ENCODE measurements at regions not wholly inside any gene's neighbourhood (a gene's known extent, or its start where the extent isn't known, plus 50 kb on each side); places are given as distances from the start of the nearest gene placed in this dataset.
"Not testable (repeated sequence)": the region's sequence is repeated elsewhere in the genome, so short reads cannot be mapped to it uniquely, and the experiment has no call there.

GRCh38 chr17:26982563-26982962, 311.4 kb upstream of the WSB1 start:
- H3K27me3 ChIP-seq; intact Hi-C loops (cut with DNase I); H3K4me1 ChIP-seq (ENCODE audit: insufficient read depth); DNase-seq; H3K27ac ChIP-seq; H3K36me3 ChIP-seq; H3K9me3 ChIP-seq; H3K4me3 ChIP-seq: not testable (repeated sequence)
- WGBS, 3 donors, result 76 to 88% (median 78%) methylated on average over 3 of the region's 3 CpGs

DNA sequence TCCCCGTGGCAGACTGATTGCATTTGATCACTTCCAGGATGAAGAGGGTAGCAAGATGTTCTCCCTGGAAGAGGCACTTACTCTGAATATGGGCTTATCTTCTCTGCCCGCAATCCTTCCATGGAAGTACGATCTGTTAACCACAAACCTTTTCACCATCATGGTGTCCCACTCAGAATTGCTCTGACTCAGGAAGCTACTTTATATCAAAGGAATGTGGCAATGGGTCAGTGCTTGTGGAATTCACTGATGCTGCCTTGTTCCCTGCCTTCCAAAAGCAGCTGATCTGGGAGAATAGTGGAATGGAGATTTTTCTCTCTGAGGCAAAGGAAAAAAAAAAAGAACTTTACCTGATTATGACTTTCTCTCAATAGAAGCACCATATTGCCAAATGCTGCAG, 306.1 kb upstream of the WSB1 start:
- H3K4me1 ChIP-seq (ENCODE audit: insufficient read depth); intact Hi-C loops (cut with DNase I); DNase-seq; H3K27me3 ChIP-seq; H3K9me3 ChIP-seq; H3K27ac ChIP-seq; H3K36me3 ChIP-seq; H3K4me3 ChIP-seq: not testable (repeated sequence)
- WGBS, 3 donors, result 58 to 72% (median 69%) methylated on average over 3 of the region's 3 CpGs

GRCh38 chr17:26994648-26995047, 299.3 kb upstream of the WSB1 start:
- intact Hi-C loops (cut with DNase I); H3K9me3 ChIP-seq; H3K27me3 ChIP-seq; H3K36me3 ChIP-seq; H3K4me3 ChIP-seq; H3K27ac ChIP-seq; H3K4me1 ChIP-seq (ENCODE audit: insufficient read depth); DNase-seq: not testable (repeated sequence)
- WGBS, 3 donors, result 68 to 73% (median 68%) methylated on average over 6 of the region's 6 CpGs

DNA sequence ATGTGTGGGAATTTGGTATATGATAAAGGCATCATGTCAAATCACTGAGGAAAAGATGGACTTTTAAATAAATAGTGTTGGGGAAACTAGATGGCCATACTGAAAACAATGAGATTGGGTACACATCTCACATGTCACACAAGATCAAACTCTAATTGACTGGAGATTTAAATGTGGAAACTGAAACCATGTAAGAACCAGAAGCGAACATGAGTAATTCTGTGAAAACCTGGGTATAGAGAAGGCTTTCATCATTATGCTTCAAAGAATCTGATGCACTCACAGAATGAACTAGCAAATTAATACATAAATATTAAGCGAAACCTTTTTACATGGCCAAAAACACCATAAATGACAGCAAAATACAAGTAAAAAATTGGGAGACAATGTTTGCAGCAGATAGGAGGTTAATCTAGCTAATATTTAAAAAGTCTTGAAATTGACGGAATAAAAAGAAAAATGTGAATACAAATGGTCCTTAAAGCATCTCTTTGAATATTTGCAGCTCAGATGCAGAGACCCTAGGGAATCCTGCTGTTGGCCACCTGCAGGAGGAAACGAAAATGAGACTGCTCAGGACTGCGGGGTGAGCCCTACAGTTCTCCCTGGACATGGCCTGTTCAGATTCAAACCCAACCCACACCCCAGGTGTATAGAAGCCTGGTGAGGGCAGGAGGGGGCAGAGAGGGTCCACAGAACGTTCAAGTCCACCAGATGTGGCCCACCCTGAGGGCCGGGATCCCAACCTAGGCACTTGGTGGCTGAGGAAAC, 297.6 kb upstream of the WSB1 start:
- WGBS, 3 donors, result 58 to 67% (median 60%) methylated on average over 7 of the region's 7 CpGs
- H3K4me1 ChIP-seq (ENCODE audit: insufficient read depth); intact Hi-C loops (cut with DNase I); H3K4me3 ChIP-seq; H3K9me3 ChIP-seq; DNase-seq; H3K36me3 ChIP-seq; H3K27ac ChIP-seq; H3K27me3 ChIP-seq: not testable (repeated sequence)

GRCh38 chr17:27007734-27008531, 286.0 kb upstream of the WSB1 start:
- H3K36me3 ChIP-seq; H3K4me1 ChIP-seq (ENCODE audit: insufficient read depth); DNase-seq; H3K4me3 ChIP-seq; H3K27ac ChIP-seq; H3K27me3 ChIP-seq; intact Hi-C loops (cut with DNase I); H3K9me3 ChIP-seq: not testable (repeated sequence)
- WGBS, 3 donors, result 55 to 69% (median 62%) methylated on average over 4 of the region's 4 CpGs

- Histone ChIP-seq H3K9me3 (no peaks in the 10 kb centered on the region), H3K27me3 (no peaks in the 10 kb centered on the region), H3K27ac (no peak overlapping the region), H3K4me1 (ENCODE audit: insufficient read depth) (no peaks in the 10 kb centered on the region), H3K36me3 (no peaks in the 10 kb centered on the region), H3K4me3 (no peak overlapping the region)
- intact Hi-C loops (cut with DNase I), result no loop called here
- no peak for DNase-seq
- WGBS, 3 donors, result 76 to 82% (median 80%) methylated on average over 14 of the region's 14 CpGs
- TF ChIP-seq POLR2A (IDR thresholded peaks at IDR 0.05) (no peak), EP300 (IDR thresholded peaks at IDR 0.05) (no peak)
- TF ChIP-seq, protein P1, sequence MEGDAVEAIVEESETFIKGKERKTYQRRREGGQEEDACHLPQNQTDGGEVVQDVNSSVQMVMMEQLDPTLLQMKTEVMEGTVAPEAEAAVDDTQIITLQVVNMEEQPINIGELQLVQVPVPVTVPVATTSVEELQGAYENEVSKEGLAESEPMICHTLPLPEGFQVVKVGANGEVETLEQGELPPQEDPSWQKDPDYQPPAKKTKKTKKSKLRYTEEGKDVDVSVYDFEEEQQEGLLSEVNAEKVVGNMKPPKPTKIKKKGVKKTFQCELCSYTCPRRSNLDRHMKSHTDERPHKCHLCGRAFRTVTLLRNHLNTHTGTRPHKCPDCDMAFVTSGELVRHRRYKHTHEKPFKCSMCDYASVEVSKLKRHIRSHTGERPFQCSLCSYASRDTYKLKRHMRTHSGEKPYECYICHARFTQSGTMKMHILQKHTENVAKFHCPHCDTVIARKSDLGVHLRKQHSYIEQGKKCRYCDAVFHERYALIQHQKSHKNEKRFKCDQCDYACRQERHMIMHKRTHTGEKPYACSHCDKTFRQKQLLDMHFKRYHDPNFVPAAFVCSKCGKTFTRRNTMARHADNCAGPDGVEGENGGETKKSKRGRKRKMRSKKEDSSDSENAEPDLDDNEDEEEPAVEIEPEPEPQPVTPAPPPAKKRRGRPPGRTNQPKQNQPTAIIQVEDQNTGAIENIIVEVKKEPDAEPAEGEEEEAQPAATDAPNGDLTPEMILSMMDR (IDR thresholded peaks at IDR 0.05), result no peak
Observed at GRCh38 chr17:27009087-27009486, 284.8 kb upstream of the WSB1 start.

GRCh38 chr17:27010138-27010537, 283.8 kb upstream of the WSB1 start:
- H3K9me3 ChIP-seq; H3K36me3 ChIP-seq; H3K27ac ChIP-seq; H3K27me3 ChIP-seq; DNase-seq; H3K4me1 ChIP-seq (ENCODE audit: insufficient read depth); H3K4me3 ChIP-seq; intact Hi-C loops (cut with DNase I): not testable (repeated sequence)
- 35 to 57% (median 37%) methylated on average over 3 of the region's 3 CpGs for WGBS, 3 donors

DNA sequence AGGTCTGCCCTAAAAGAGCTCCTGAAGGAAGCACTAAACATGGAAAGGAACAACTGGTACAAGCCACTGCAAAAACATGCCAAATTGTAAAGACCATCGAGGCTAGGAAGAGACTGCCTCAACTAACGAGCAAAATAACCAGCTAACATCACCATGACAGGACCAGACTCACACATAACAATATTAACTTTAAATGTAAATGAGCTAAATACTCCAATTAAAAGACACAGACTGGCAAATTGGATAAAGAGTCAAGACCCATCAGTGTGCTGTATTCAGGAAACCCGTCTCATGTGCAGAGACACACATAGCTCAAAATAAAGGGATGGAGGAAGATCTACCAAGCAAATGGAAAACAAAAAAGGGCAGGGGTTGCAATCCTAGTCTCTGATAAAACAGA, 263.4 kb upstream of the WSB1 start:
- H3K36me3 ChIP-seq; H3K27me3 ChIP-seq; DNase-seq; H3K4me1 ChIP-seq (ENCODE audit: insufficient read depth); H3K4me3 ChIP-seq; H3K27ac ChIP-seq; intact Hi-C loops (cut with DNase I); H3K9me3 ChIP-seq: not testable (repeated sequence)
- 48 to 65% (median 59%) methylated on average over 3 of the region's 3 CpGs for WGBS, 3 donors

Data from ovary (tissue), 7 donors.